Stimulated activated CD4-positive, alpha-beta T cell treated with anti-CD3 and anti-CD28 coated beads, TNF-alpha, amount 100 ng/mL, for 1 hour (primary cell): ENCODE measurements at regions not wholly inside any gene's neighbourhood (a gene's known extent, or its start where the extent isn't known, plus 50 kb on each side); places are given as distances from the start of the nearest gene placed in this dataset.
"Not testable (repeated sequence)": the region's sequence is repeated elsewhere in the genome, so short reads cannot be mapped to it uniquely, and the experiment has no call there.

Experiments used
- DNase-seq, 3 donors: peaks; one replicate each; pipeline ENCODE4 v3.0.0-alpha.2; 2020; ENCODE audit warnings: low read depth in 3 of 3, low spot score in 1 of 3

GRCh38 chr21:23949493-23949892, 1657.8 kb downstream of the MRPL39 start:
- DNase-seq, result no peak

- DNase-seq, result no peak
Observed at GRCh38 chr21:23939369-23940065, 1667.8 kb downstream of the MRPL39 start.

GRCh38 chr21:23936991-23937390, 1670.3 kb downstream of the MRPL39 start:
- no peak for DNase-seq

DNA sequence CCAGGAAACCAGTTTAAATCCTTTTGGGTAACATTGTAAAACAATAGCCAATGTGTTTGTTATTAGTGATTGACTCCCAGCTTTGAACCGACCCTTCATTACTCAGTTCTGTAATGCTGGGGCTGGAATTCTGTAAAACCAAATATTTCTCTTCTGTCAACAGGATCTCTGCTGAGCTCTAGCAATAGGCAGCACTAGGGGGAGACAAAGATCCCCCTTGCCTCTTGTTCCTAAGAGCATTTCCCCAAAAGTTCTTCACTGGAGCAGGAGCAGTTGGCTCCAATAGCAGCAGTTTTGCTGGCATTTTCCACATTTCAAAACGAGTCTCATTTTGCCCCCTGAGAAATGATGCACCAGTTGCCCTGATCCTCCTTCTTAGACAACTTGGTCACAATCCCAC, 1671.1 kb downstream of the MRPL39 start:
- DNase-seq, result no peak

DNA sequence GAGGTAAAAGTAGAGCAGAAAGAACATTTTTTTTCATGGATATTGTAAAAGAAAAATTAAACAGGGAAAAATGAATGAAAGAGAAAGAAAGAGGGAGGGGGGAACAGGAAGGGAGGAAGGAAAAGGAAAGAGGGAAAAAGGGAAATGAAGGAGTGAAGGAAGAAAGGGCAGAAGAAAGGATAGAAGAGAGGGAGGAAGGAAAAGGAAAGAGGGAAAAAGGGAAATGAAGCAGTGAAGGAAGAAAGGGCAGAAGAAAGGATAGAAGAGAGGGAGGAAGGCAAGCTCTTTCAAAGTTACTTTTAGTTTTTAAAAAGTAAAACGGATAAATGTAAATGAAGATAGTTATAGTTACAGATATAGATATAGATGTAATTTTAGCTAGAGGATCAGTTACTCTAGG, 1676.7 kb downstream of the MRPL39 start:
- DNase-seq, result no peak

GRCh38 chr21:23926430-23926829, 1680.9 kb downstream of the MRPL39 start:
- DNase-seq, result not testable (repeated sequence)

- DNase-seq, result no peak
Observed at GRCh38 chr21:23921670-23922418, 1685.4 kb downstream of the MRPL39 start.

GRCh38 chr21:23900727-23901126, 1706.6 kb downstream of the MRPL39 start:
- no peak for DNase-seq

DNA sequence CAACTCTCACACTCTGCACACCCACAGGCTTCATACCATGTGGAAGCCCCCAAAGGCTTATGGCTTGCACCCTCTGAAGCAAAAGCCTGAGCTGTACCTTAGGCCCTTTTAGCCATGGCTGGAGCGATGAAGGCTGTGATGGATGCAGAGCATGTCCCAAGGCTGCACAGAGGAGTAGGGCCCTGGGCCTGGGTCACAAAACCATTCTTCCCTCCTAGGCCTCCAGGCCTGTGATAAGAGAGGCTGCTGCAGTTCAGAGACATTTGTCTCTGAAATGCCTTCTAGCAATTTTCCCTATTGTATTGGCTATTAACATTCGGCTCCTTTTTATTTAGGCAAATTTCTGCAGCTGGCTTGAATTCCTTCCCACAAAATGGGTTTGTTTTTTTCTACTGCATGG, 1707.7 kb downstream of the MRPL39 start:
- no peak for DNase-seq

DNA sequence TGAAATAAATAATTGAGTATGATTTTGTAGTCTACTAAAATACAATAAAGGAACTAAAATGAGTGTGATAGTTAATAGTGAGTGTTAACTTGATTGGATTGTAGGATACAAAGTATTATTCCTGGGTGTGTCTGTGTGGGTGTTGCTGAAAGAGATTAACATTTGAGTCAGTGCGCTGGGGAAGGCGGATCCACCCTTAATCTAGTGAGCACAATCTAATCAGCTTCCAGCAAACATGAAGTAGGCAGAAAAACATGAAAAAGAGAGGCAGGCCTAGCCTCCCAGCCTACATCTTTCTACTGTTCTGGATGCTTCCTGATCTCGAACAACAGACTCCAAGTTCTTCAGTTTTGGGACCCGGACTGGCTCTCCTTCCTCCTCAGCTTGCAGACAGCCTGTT, 1716.6 kb downstream of the MRPL39 start:
- DNase-seq, result no peak

DNA sequence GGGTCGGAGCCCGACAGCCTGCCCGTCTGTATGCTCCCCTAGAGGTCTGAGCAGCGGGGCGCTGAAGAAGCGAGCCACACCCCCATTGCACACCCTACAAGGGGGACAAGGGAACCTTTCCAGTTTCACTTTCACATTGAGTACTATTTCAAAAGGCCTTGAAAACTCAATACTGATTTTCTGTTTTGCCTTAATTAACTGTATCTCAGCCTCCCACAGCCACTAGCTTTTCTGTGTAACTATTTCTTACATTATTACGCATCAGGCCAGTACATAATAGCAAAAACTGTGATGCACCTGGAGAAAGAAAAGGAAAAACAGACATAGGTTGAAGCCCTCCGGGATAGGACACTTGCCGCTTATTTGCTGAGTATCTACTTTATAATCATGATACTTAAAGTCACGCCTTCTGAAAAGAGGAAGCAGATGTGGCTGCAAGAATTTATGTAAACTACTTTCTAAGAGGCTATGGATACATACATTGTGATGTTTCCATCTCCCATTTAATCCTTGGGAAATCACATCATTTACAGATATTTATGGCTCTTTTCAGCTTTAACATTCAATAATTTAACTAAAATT, 1719.5 kb downstream of the MRPL39 start:
- no peak for DNase-seq

DNA sequence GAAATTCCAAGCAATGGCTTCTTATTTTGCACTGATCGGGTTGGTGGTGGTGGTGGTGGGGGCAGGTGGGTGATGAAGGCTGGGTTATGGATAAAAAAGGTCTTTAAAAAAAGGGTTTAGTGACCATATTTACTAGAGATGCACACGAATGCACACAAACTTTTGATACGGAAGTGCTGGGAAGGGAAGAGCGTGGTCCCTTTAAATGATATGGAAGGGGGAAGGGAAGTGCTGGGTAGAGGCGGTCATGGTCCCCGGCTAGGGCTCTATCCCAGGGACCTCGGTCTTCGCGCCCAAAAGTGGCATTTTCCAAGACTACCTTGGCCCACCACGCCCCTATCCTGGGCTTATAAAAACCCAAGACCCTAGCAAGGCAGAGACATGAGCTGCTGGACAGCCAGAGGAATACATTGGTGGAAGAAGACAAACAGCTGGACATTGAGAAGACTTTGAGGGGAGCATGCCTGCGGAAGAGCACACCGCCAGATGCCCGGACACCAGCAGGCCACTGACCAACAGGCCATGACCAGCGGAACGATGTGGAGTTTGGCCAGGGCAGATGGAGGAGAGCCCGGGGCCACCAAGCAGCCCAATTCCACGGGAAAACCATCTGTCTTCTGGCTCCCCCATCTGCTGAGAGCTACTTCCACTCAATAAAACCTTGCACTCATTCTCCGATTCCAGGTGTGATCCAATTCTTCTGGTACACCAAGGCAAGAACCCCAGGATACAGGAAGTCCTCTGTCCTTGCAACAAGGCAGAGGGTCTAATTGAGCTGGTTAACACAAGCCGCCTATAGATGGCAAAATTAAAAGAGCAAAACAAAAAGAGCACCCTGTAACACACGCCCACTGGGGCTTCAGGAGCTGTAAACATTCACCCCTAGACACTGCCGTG, 1720.2 kb downstream of the MRPL39 start:
- no peak for DNase-seq

- no peak for DNase-seq
Observed at GRCh38 chr21:23881783-23882182, 1725.5 kb downstream of the MRPL39 start.

- DNase-seq, result no peak
Observed at GRCh38 chr21:23876925-23877558, 1730.2 kb downstream of the MRPL39 start.

DNA sequence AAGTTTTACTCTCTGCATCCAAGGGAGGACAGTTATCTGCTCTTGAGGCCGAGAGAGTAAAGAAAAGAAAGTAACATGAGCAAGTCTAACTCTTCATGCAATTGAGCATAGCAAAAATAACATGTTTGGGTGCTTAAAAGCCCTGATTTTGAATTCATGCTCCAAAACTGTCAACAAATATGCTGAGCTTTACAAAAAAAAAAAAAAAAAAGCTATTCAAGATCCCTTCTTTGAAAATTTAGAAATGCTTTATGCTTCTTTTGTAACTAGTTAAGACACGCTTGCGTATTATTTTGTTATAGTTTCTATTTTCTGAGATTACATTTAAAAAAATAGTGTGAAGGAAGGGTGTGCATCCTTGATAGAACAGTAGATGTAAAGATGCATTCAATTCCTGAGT, 1733.0 kb downstream of the MRPL39 start:
- DNase-seq, result no peak

- DNase-seq, result no peak
Observed at GRCh38 chr21:23861911-23862504, 1745.3 kb downstream of the MRPL39 start.

GRCh38 chr21:23858878-23859277, 1748.4 kb downstream of the MRPL39 start:
- DNase-seq, result no peak

DNA sequence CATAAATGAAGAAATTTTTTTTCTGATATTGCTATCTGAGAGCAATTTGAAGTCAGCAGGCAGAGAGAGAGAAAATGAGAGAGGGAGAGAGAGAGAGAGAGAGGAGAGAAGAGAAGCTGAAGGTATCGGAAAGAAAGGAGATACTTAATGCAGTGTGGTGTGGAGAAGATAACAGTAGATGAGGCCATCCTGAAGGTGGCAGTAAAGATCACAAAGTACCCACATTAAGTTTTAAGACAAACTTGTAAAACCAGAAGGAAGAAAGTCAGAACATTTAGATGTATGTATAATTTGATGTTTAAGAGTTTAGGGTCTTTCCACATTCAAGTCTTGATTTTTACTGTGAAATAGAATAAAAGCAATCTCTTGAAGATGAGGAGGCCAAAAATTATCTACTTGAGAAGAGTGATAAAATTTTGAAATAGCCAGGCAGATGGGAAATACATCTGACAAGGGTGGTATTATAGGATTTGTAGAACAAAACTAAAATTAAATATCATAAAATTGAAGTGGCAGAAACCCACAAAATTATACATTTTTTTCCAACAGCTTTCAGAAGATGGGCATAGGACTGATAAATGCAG, 1753.4 kb downstream of the MRPL39 start:
- DNase-seq, result no peak

GRCh38 chr21:23837564-23837963, 1769.7 kb downstream of the MRPL39 start:
- DNase-seq, result no peak

- no peak for DNase-seq
Observed at GRCh38 chr21:23822760-23823159, 1784.5 kb downstream of the MRPL39 start.
